ENCODE measurements at regions not wholly inside any gene's neighbourhood (a gene's known extent, or its start where the extent isn't known, plus 50 kb on each side); places are given as distances from the start of the nearest gene placed in this dataset.

DNA sequence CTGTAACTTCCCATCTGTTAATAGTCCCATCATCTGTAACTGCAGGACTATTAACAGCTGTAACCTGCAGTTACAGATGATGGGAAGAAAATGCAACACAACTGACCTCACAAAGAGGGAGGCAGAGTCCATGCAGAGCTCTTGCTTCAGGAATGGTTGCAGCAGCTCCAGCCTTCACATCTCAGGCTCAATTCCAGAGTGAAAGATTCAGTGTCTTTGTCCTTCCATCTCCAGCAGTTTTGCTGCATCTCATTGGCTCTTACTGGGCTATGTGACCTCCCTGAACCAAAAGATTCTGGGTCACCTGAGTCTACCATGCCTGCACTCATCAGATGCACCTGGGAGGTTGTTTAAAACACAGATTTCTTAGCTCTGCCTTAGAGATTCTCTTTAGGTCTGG, 686.7 kb downstream of the MATN1 start:
- Histone ChIP-seq H3K9me3 (no peaks in the 10 kb centered on the region), H3K4me1 (no peaks in the 10 kb centered on the region), H3K27me3 (peaks cover 0 to 18% (median 12%) of the 10 kb centered on the region in 7 donors), H3K36me3 (no peaks in the 10 kb centered on the region), H3K27ac (no peak overlapping the region), H3K4me3 (no peak overlapping the region)
- ATAC-seq (no peak), DNase-seq (no peak)
- TF ChIP-seq, protein P1, sequence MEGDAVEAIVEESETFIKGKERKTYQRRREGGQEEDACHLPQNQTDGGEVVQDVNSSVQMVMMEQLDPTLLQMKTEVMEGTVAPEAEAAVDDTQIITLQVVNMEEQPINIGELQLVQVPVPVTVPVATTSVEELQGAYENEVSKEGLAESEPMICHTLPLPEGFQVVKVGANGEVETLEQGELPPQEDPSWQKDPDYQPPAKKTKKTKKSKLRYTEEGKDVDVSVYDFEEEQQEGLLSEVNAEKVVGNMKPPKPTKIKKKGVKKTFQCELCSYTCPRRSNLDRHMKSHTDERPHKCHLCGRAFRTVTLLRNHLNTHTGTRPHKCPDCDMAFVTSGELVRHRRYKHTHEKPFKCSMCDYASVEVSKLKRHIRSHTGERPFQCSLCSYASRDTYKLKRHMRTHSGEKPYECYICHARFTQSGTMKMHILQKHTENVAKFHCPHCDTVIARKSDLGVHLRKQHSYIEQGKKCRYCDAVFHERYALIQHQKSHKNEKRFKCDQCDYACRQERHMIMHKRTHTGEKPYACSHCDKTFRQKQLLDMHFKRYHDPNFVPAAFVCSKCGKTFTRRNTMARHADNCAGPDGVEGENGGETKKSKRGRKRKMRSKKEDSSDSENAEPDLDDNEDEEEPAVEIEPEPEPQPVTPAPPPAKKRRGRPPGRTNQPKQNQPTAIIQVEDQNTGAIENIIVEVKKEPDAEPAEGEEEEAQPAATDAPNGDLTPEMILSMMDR (IDR thresholded peaks at IDR 0.05), result no peak
- intact Hi-C loops (cut with DNase I), result loop anchor here in 1 of 10 donors (10.0 kb wide), 1 partner anchor 92 kb away; no protein-coding TSS in a partner anchor

DNA sequence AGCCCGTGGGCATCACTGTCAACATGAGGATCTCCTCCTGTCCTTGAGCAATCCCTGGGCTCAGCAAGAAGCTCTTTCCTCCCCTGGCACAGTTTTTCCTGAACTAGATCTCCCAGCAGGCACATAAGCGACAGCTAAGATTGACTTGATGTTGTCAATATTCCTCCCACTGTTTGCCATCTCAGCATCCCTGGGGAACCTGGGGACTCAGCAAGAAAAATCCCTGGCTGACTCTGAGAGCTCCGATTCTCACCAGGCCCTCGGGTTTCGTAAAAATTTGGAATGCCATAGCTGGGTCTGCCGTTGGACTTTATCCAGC, 687.2 kb downstream of the MATN1 start:
- H3K27ac ChIP-seq, result no peak overlapping the region
- intact Hi-C loops (cut with DNase I), result loop anchor here in 1 of 10 donors (10.0 kb wide), 1 partner anchor 91 kb away; no protein-coding TSS in a partner anchor
- H3K4me1 ChIP-seq, result no peaks in the 10 kb centered on the region
- DNase-seq, result no peak
- H3K36me3 ChIP-seq, result no peaks in the 10 kb centered on the region
- no peak for ATAC-seq
- TF ChIP-seq, protein P1 (IDR thresholded peaks at IDR 0.05), result no peak
- H3K9me3 ChIP-seq, result no peaks in the 10 kb centered on the region
- H3K4me3 ChIP-seq, result no peak overlapping the region
- H3K27me3 ChIP-seq, result peaks cover 0 to 22% (median 12%) of the 10 kb centered on the region in 7 donors
- 72 to 84% methylated on average over 6 of the region's 6 CpGs for WGBS, 2 donors

- no peaks in the 10 kb centered on the region for H3K36me3 ChIP-seq
- intact Hi-C loops (cut with DNase I), result loop anchor here in 1 of 10 donors (10.0 kb wide), 1 partner anchor 91 kb away; no protein-coding TSS in a partner anchor
- H3K27ac ChIP-seq, result no peak overlapping the region
- peaks cover 0 to 24% (median 12%) of the 10 kb centered on the region in 7 donors for H3K27me3 ChIP-seq
- no peaks in the 10 kb centered on the region for H3K4me1 ChIP-seq
- H3K4me3 ChIP-seq, result no peak overlapping the region
- TF ChIP-seq, protein P1 (IDR thresholded peaks at IDR 0.05), result no peak
- ATAC-seq (no peak), DNase-seq (no peak)
- WGBS, 2 donors, result 72 to 77% methylated on average over 8 of the region's 8 CpGs
- no peaks in the 10 kb centered on the region for H3K9me3 ChIP-seq
These were observed 687.7 kb downstream of the MATN1 start for GRCh38 chr1:30035522-30036228.

- H3K9me3 ChIP-seq, result no peaks in the 10 kb centered on the region
- TF ChIP-seq, protein P1 (IDR thresholded peaks at IDR 0.05), result no peak
- H3K36me3 ChIP-seq, result no peaks in the 10 kb centered on the region
- H3K27me3 ChIP-seq, result peaks cover 0 to 24% (median 12%) of the 10 kb centered on the region in 7 donors
- DNase-seq (peak in 1 of 2 donors; percentile 27), ATAC-seq (peak in 1 of 8 donors; percentile 33)
- no peaks in the 10 kb centered on the region for H3K4me1 ChIP-seq
- no peak overlapping the region for H3K27ac ChIP-seq
- intact Hi-C loops (cut with DNase I), result loop anchor here in 1 of 10 donors (10.0 kb wide), 1 partner anchor 90 kb away; no protein-coding TSS in a partner anchor
- WGBS, 2 donors, result 42 to 50% methylated on average over 24 of the region's 24 CpGs
- no peak overlapping the region for H3K4me3 ChIP-seq
These were observed 688.5 kb downstream of the MATN1 start for GRCh38 chr1:30034627-30035521.

Measured in heart right ventricle (tissue), 16 donors.